Fibroblast of lung (primary cell): ENCODE measurements at regions not wholly inside any gene's neighbourhood (a gene's known extent, or its start where the extent isn't known, plus 50 kb on each side); places are given as distances from the start of the nearest gene placed in this dataset.
"Not testable (repeated sequence)": the region's sequence is repeated elsewhere in the genome, so short reads cannot be mapped to it uniquely, and the experiment has no call there.

Experiments
- DNase-seq, 2 donors: peaks; one replicate each; pipeline versions ENCODE4 v3.0.0 to v3.0.0-alpha.2; 2010; ENCODE audit warnings: low read depth in 2 of 2
- H2AFZ ChIP-seq: 2 replicates; pipeline ENCODE4 v1.5.1; 2012; ENCODE audit warnings: low read length, control low read depth, inconsistent platforms
- H3K27ac ChIP-seq: 2 replicates; pipeline ENCODE4 v1.5.1; 2011; ENCODE audit warnings: low read length, control low read depth; ENCODE audit not compliant: insufficient read depth
- H3K27me3 ChIP-seq: 2 replicates; pipeline ENCODE4 v1.5.1; 2011; ENCODE audit warnings: mild to moderate bottlenecking, low read length; ENCODE audit not compliant: control insufficient read depth, insufficient read depth
- H3K36me3 ChIP-seq: 2 replicates; pipeline ENCODE4 v1.5.1; 2011; ENCODE audit warnings: low read length; ENCODE audit not compliant: control insufficient read depth, insufficient read depth
- H3K4me1 ChIP-seq: 2 replicates; pipeline ENCODE4 v1.5.1; 2011; ENCODE audit warnings: low read length; ENCODE audit not compliant: control insufficient read depth, insufficient read depth; ENCODE audit errors: extremely low read depth
- H3K4me2 ChIP-seq: 2 replicates; pipeline ENCODE4 v1.5.1; 2011; ENCODE audit warnings: low read length, control low read depth; ENCODE audit not compliant: insufficient read depth; ENCODE audit errors: extremely low read depth
- H3K4me3 ChIP-seq, 4 experiments: fragments of 200-600 bp in 1 of 4; sonication (generic) in 1 of 4; replicated peaks in 1 of 4; 2 replicates each; pipeline ENCODE4 v1.5.1; 2011 to 2016; ENCODE audit warnings: low read length in 4 of 4, low read depth in 3 of 4, mild to moderate bottlenecking in 3 of 4, control low read depth in 2 of 4, inconsistent platforms in 1 of 4, mixed read lengths in 1 of 4; ENCODE audit not compliant: insufficient read depth in 1 of 4; ENCODE audit errors: control extremely low read depth in 1 of 4
- H3K79me2 ChIP-seq: 2 replicates; pipeline ENCODE4 v1.5.1; 2012; ENCODE audit warnings: mild to moderate bottlenecking, low read length, inconsistent platforms; ENCODE audit not compliant: control insufficient read depth, insufficient read depth
- H3K9ac ChIP-seq: 2 replicates; pipeline ENCODE4 v1.5.1; 2011; ENCODE audit warnings: mild to moderate bottlenecking, low read length, control low read depth; ENCODE audit not compliant: insufficient read depth
- H3K9me3 ChIP-seq: 2 replicates; pipeline ENCODE4 v1.5.1; 2012; ENCODE audit warnings: low read depth, low read length; ENCODE audit not compliant: control insufficient read depth, insufficient read depth
- H4K20me1 ChIP-seq: 2 replicates; pipeline ENCODE4 v1.5.1; 2011; ENCODE audit warnings: low read length; ENCODE audit not compliant: control insufficient read depth, insufficient read depth; ENCODE audit errors: extremely low read depth
- EZH2 ChIP-seq: IDR thresholded peaks from 2 replicates; pipeline ENCODE4 v1.5.1; 2012; ENCODE audit warnings: low read length, control low read depth, mild to moderate bottlenecking; ENCODE audit errors: missing control alignments
- TF ChIP-seq, protein P1 (sequence below), 2 donors: IDR thresholded peaks in 1 of 2; conservative IDR thresholded peaks in 1 of 2; 1 replicate in 1 of 2; 2 replicates in 1 of 2; pipeline ENCODE4 v1.5.1; 2011 to 2012; ENCODE audit warnings: low read length in 2 of 2, control low read depth in 1 of 2, inconsistent platforms in 1 of 2, low read depth in 1 of 2, mild to moderate bottlenecking in 1 of 2

DNA sequence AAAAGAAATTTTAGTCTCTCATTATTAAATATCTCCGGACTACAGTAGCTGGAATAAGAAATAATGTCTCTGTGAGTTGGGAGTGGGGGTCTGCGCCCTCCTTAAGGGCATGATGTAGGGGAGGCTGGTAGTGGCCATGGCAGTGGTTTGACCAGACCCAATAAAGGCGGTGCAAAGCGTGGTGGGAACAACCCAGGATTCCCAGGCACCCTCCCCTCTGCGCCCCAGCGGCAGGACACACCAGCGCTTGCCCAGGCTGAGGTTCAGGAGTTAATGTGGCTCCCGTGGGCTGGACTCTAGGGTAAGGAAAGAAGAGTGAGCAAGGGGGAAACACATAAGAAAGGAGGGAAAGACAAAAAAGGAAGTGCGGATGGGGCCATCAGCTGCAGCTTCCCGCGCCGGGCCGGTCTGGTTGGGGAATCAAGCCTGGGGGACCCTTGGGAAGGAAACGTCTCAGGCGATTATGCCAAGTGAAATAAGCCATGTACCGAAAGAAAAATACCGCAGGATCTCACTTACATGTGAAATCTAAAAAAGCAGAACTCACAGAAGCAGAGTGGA lies 157.5 kb upstream of the SMIM31 start:
- Histone ChIP-seq H3K4me3 (no peak overlapping the region), H3K4me2 (no peak overlapping the region), H4K20me1 (no peaks in the 10 kb centered on the region), H3K9ac (no peak overlapping the region), H3K27me3 (no peaks in the 10 kb centered on the region), H3K4me1 (no peaks in the 10 kb centered on the region), H2AFZ (no peak overlapping the region), H3K36me3 (no peaks in the 10 kb centered on the region), H3K9me3 (no peaks in the 10 kb centered on the region), H3K79me2 (no peaks in the 10 kb centered on the region), H3K27ac (no peak overlapping the region)
- DNase-seq: no peak
- TF ChIP-seq, protein P1, sequence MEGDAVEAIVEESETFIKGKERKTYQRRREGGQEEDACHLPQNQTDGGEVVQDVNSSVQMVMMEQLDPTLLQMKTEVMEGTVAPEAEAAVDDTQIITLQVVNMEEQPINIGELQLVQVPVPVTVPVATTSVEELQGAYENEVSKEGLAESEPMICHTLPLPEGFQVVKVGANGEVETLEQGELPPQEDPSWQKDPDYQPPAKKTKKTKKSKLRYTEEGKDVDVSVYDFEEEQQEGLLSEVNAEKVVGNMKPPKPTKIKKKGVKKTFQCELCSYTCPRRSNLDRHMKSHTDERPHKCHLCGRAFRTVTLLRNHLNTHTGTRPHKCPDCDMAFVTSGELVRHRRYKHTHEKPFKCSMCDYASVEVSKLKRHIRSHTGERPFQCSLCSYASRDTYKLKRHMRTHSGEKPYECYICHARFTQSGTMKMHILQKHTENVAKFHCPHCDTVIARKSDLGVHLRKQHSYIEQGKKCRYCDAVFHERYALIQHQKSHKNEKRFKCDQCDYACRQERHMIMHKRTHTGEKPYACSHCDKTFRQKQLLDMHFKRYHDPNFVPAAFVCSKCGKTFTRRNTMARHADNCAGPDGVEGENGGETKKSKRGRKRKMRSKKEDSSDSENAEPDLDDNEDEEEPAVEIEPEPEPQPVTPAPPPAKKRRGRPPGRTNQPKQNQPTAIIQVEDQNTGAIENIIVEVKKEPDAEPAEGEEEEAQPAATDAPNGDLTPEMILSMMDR (conservative IDR thresholded peaks at IDR 0.05 in 1 of 2, IDR thresholded peaks at IDR 0.05 in 1 of 2; ENCODE audit: low read depth in 1 of 2, low read length in 2 of 2): no peak
- no peak for TF ChIP-seq EZH2

DNA sequence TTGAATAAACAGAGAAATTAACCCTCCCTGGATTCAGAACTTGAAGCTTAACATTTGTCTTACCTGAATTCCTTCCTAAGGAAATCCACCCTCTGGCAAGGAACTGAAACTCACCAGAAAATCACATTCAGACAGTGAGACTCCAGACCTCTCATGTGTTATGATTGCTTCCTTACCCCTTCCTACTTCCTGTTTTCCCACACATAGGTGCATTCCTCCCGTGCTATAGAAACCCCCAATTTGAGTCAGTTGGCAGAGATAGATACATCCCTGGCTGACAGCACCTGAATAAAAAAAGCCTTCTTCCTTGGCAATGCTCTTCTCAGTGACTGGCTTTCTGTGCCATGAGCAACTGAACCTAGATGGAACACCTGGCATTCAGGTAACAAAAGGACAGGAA lies 157.0 kb upstream of the SMIM31 start:
- DNase-seq: no peak
- Histone ChIP-seq H4K20me1 (no peaks in the 10 kb centered on the region), H3K27ac (no peak overlapping the region), H3K9me3 (no peaks in the 10 kb centered on the region), H2AFZ (no peak overlapping the region), H3K79me2 (no peaks in the 10 kb centered on the region), H3K27me3 (no peaks in the 10 kb centered on the region), H3K36me3 (no peaks in the 10 kb centered on the region), H3K4me3 (no peak overlapping the region), H3K4me1 (no peaks in the 10 kb centered on the region), H3K9ac (no peak overlapping the region), H3K4me2 (no peak overlapping the region)
- TF ChIP-seq EZH2: no peak
- TF ChIP-seq, protein P1 (conservative IDR thresholded peaks at IDR 0.05 in 1 of 2, IDR thresholded peaks at IDR 0.05 in 1 of 2; ENCODE audit: low read depth in 1 of 2, low read length in 2 of 2): no peak

DNA sequence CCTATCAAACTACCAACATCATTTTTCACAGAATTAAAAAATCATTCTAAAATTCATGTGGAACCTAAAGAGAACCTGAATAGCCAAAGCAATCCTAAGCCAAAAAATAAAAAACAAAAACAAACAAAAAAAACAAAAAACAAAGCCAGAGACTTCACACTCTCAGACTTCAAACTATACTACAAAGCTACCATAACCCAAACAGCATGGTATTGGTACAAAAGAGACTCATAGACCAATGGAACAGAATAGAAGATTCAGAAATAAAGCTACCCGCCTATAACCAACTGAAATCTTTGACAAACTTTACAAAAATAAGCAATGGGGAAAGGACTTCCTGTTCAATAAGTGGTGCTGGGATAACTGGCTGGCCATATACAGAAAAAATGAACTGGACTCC lies 152.3 kb upstream of the SMIM31 start:
- no peak overlapping the region for H3K9ac ChIP-seq
- no peak overlapping the region for H3K4me2 ChIP-seq
- H3K27me3 ChIP-seq: no peaks in the 10 kb centered on the region
- TF ChIP-seq, protein P1 (conservative IDR thresholded peaks at IDR 0.05 in 1 of 2, IDR thresholded peaks at IDR 0.05 in 1 of 2; ENCODE audit: low read depth in 1 of 2, low read length in 2 of 2): no peak
- no peak for TF ChIP-seq EZH2
- H3K9me3 ChIP-seq: no peaks in the 10 kb centered on the region
- no peaks in the 10 kb centered on the region for H3K79me2 ChIP-seq
- no peak for DNase-seq
- no peak overlapping the region for H2AFZ ChIP-seq
- H3K36me3 ChIP-seq: no peaks in the 10 kb centered on the region
- no peaks in the 10 kb centered on the region for H3K4me1 ChIP-seq
- no peak overlapping the region for H3K27ac ChIP-seq
- no peaks in the 10 kb centered on the region for H4K20me1 ChIP-seq
- H3K4me3 ChIP-seq: no peak overlapping the region

DNA sequence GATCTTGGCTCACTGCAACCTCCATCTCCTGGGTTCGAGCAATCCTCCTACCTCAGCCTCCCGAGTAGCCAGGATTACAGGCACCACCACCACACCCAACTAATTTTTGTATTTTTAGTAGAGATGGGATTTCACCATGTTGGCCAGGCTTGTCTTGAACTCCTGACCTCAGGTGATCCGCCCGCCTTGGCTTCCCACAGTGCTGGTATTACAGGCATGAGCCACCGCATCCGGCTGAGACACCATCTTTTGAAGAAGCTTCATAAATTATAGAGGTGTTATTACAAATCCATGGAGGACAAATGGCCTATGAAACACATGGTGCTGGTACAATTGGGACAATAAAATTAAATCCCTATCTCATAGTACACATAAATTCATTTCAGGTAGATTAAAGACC lies 148.1 kb upstream of the SMIM31 start:
- H4K20me1 ChIP-seq, H3K9ac ChIP-seq, H3K9me3 ChIP-seq, H2AFZ ChIP-seq, H3K27me3 ChIP-seq, H3K4me3 ChIP-seq, H3K4me1 ChIP-seq, H3K36me3 ChIP-seq, H3K27ac ChIP-seq, H3K79me2 ChIP-seq, DNase-seq, H3K4me2 ChIP-seq: not testable (repeated sequence)
